Thoracic aorta (tissue), 2 donors: ENCODE measurements at regions not wholly inside any gene's neighbourhood (a gene's known extent, or its start where the extent isn't known, plus 50 kb on each side); places are given as distances from the start of the nearest gene placed in this dataset.

Experiments
- ATAC-seq: fragments of 150-250 bp; one replicate; pipeline ENCODE4 v1.8.0; 2017; ENCODE audit warnings: low read depth; ENCODE audit not compliant: insufficient number of reproducible peaks, low FRiP score
- DNase-seq: peaks from one replicate; pipeline ENCODE4 v3.0.0-alpha.2; 2020; ENCODE audit warnings: low spot score
- H3K27ac ChIP-seq, 2 donors: fragments of 200-600 bp; sonication (generic); 1 replicate in 1 of 2; 2 replicates in 1 of 2; pipeline ENCODE4 v1.5.1; 2016; ENCODE audit warnings: mild to moderate bottlenecking in 2 of 2, moderate library complexity in 2 of 2
- H3K27me3 ChIP-seq: fragments of 200-600 bp; sonication (generic); replicated peaks from 2 replicates; pipeline ENCODE4 v1.6.0; 2016; ENCODE audit warnings: mild to moderate bottlenecking; ENCODE audit not compliant: insufficient read depth
- H3K36me3 ChIP-seq: fragments of 200-600 bp; sonication (generic); one replicate; pipeline ENCODE4 v1.5.1; 2016
- H3K4me1 ChIP-seq, 2 donors: fragments of 200-600 bp; sonication (generic); 1 replicate in 1 of 2; 2 replicates in 1 of 2; pipeline versions ENCODE4 v1.5.1 to v1.6.0; 2016; ENCODE audit warnings: low read depth in 2 of 2, mild to moderate bottlenecking in 1 of 2; ENCODE audit not compliant: control insufficient read depth in 1 of 2
- H3K4me3 ChIP-seq: fragments of 200-600 bp; sonication (generic); 2 replicates; pipeline ENCODE4 v1.5.1; 2016; ENCODE audit warnings: mild to moderate bottlenecking
- H3K9me3 ChIP-seq: fragments of 200-600 bp; sonication (generic); 2 replicates; pipeline ENCODE4 v1.5.1; 2016
- TF ChIP-seq, protein P1 (sequence below): fragments of 200-600 bp; sonication (generic); IDR thresholded peaks from one replicate; pipeline ENCODE4 v1.5.1; 2019; ENCODE audit warnings: antibody characterized with exemption

DNA sequence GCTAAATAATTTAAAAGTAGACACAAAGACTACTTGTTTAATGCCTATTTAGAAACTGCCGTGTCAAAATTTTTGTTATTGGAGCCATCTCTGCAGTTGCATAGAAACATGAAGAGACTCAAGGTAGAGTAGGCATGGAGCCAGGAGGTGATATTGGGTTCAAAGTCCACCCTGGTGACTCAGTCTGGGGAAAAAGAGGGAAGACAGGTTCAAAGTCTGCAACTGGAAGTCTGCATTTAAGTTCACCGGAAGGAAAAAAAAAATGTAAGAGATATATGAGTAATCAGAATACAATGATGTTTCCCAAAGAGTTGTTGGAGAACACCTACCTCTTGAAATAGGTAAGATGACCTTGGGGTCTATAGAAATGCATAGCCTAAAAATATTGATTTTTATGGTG is 67.4 kb upstream of the QRFPR start:
- TF ChIP-seq, protein P1, sequence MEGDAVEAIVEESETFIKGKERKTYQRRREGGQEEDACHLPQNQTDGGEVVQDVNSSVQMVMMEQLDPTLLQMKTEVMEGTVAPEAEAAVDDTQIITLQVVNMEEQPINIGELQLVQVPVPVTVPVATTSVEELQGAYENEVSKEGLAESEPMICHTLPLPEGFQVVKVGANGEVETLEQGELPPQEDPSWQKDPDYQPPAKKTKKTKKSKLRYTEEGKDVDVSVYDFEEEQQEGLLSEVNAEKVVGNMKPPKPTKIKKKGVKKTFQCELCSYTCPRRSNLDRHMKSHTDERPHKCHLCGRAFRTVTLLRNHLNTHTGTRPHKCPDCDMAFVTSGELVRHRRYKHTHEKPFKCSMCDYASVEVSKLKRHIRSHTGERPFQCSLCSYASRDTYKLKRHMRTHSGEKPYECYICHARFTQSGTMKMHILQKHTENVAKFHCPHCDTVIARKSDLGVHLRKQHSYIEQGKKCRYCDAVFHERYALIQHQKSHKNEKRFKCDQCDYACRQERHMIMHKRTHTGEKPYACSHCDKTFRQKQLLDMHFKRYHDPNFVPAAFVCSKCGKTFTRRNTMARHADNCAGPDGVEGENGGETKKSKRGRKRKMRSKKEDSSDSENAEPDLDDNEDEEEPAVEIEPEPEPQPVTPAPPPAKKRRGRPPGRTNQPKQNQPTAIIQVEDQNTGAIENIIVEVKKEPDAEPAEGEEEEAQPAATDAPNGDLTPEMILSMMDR: no peak
- Histone ChIP-seq H3K4me3 (no peak overlapping the region), H3K9me3 (no peaks in the 10 kb centered on the region), H3K36me3 (no peaks in the 10 kb centered on the region), H3K27ac (no peak overlapping the region), H3K27me3 (no peaks in the 10 kb centered on the region), H3K4me1 (no peaks in the 10 kb centered on the region)
- DNase-seq (no peak), ATAC-seq (no peak)

DNA sequence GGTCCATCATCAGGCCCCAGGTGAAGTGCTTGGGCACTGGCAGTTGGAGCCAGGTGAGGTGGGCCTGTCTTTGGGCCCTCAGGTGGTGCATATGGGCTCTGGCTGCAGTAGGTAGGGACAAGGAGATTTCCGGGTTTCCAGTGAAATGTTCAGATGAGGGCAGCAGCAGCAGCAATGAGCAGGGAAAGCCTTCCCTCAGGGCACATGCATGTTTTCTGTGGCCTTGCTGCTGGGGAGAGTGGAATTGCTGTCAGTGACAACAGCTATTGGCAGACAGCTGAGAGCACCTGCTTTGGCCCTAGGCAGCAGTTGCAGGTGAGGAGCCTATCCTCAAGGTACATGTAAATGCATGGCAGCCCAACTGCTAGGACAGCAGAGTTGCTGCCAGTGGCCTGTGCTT is 58.9 kb upstream of the QRFPR start:
- Histone ChIP-seq H3K4me1 (no peaks in the 10 kb centered on the region), H3K9me3 (peaks cover 4% of the 10 kb centered on the region), H3K27ac (no peak overlapping the region), H3K4me3 (no peak overlapping the region), H3K27me3 (no peaks in the 10 kb centered on the region), H3K36me3 (no peaks in the 10 kb centered on the region)
- DNase-seq: no peak
- TF ChIP-seq, protein P1: no peak
- ATAC-seq: no peak
